GM23338 (cell line): ENCODE measurements at regions not wholly inside any gene's neighbourhood (a gene's known extent, or its start where the extent isn't known, plus 50 kb on each side); places are given as distances from the start of the nearest gene placed in this dataset.

Experiments
- ATAC-seq: fragments of 200-7000 bp; cut with Tn5 transposase; 3 replicates; pipeline ENCODE4 v1.9.1; 2020
- DNase-seq: peaks from one replicate; pipeline ENCODE4 v3.0.0-alpha.2; 2015; ENCODE audit warnings: low spot score
- H2AFZ ChIP-seq: fragments of 200-600 bp; sonication (generic); 2 replicates; pipeline ENCODE4 v1.8.0; 2016; ENCODE audit warnings: antibody characterized with exemption, mild to moderate bottlenecking, moderate library complexity
- H3F3A ChIP-seq: fragments of 200-600 bp; sonication (generic); replicated peaks from 2 replicates; pipeline ENCODE4 v1.8.0; 2017; ENCODE audit warnings: antibody characterized with exemption, mixed run types, low read depth
- H3K27ac ChIP-seq: fragments of 200-600 bp; sonication (generic); 2 replicates; pipeline ENCODE4 v1.6.1; 2016; ENCODE audit warnings: low read depth
- H3K27me3 ChIP-seq: fragments of 200-600 bp; sonication (generic); 2 replicates; pipeline ENCODE4 v1.8.0; 2016; ENCODE audit warnings: mild to moderate bottlenecking, mixed run types, moderate library complexity; ENCODE audit not compliant: insufficient read depth
- H3K36me3 ChIP-seq: fragments of 200-600 bp; sonication (generic); 2 replicates; pipeline ENCODE4 v1.8.0; 2016; ENCODE audit warnings: mild to moderate bottlenecking; ENCODE audit not compliant: insufficient read depth
- H3K4me1 ChIP-seq: fragments of 200-600 bp; sonication (generic); 2 replicates; pipeline ENCODE4 v1.8.0; 2016; ENCODE audit warnings: mild to moderate bottlenecking, moderate library complexity; ENCODE audit not compliant: insufficient read depth
- H3K4me2 ChIP-seq: fragments of 200-600 bp; sonication (generic); 2 replicates; pipeline ENCODE4 v1.7.1; 2017; ENCODE audit warnings: mixed run types
- H3K4me3 ChIP-seq: fragments of 200-600 bp; sonication (generic); 2 replicates; pipeline ENCODE4 v1.6.1; 2016; ENCODE audit warnings: mixed run types
- H3K79me2 ChIP-seq: fragments of 200-600 bp; sonication (generic); replicated peaks from 2 replicates; pipeline ENCODE4 v1.8.0; 2017; ENCODE audit warnings: mild to moderate bottlenecking; ENCODE audit not compliant: insufficient read depth
- H3K9me2 ChIP-seq: fragments of 200-600 bp; sonication (generic); 2 replicates; pipeline ENCODE4 v1.8.0; 2017; ENCODE audit not compliant: insufficient read depth
- H4K20me1 ChIP-seq: fragments of 200-600 bp; sonication (generic); replicated peaks from 2 replicates; pipeline ENCODE4 v1.8.0; 2017; ENCODE audit warnings: mild to moderate bottlenecking; ENCODE audit not compliant: insufficient read depth
- H3K27ac Mint-ChIP-seq: 2 replicates; pipeline ENCODE4 v1.8.0; 2020; ENCODE audit warnings: inconsistent platforms, mild to moderate bottlenecking, moderate library complexity, mixed read lengths
- H3K27me3 Mint-ChIP-seq: 3 replicates; pipeline ENCODE4 v1.8.0; 2022; ENCODE audit warnings: low read depth, mild to moderate bottlenecking, moderate library complexity, mixed read lengths, inconsistent platforms; ENCODE audit not compliant: insufficient read depth, poor library complexity
- H3K36me3 Mint-ChIP-seq: 3 replicates; pipeline ENCODE4 v1.8.0; 2021; ENCODE audit warnings: low read depth, mild to moderate bottlenecking, inconsistent platforms, moderate library complexity, mixed read lengths
- H3K4me1 Mint-ChIP-seq: 3 replicates; pipeline ENCODE4 v1.8.0; 2020; ENCODE audit warnings: mild to moderate bottlenecking, inconsistent platforms, mixed read lengths
- H3K4me3 Mint-ChIP-seq: 3 replicates; pipeline ENCODE4 v1.8.0; 2021; ENCODE audit warnings: moderate library complexity, mild to moderate bottlenecking, inconsistent platforms, mixed read lengths
- H3K9me3 Mint-ChIP-seq: 3 replicates; pipeline ENCODE4 v1.8.0; 2020; ENCODE audit warnings: moderate library complexity, mild to moderate bottlenecking, inconsistent platforms, mixed read lengths
- CREB1 ChIP-seq: fragments of 250-450 bp; sonication (Bioruptor Pico); IDR thresholded peaks from 2 replicates; pipeline ENCODE4 v1.5.0; 2020; ENCODE audit warnings: low read depth, mild to moderate bottlenecking, moderate library complexity
- EZH2 ChIP-seq: fragments of 200-600 bp; sonication (generic); IDR thresholded peaks from one replicate; pipeline ENCODE4 v1.8.0; 2017; ENCODE audit warnings: antibody characterized with exemption, mild to moderate bottlenecking, low read depth; ENCODE audit not compliant: unreplicated experiment
- EZH2phosphoT487 ChIP-seq: fragments of 200-600 bp; sonication (generic); IDR thresholded peaks from one replicate; pipeline ENCODE4 v1.8.1; 2018; ENCODE audit warnings: antibody characterized with exemption; ENCODE audit not compliant: unreplicated experiment
- JUNB ChIP-seq: IDR thresholded peaks from one replicate; pipeline ENCODE4 v1.6.1; 2016; ENCODE audit warnings: antibody characterized with exemption; ENCODE audit not compliant: unreplicated experiment
- NANOG ChIP-seq: IDR thresholded peaks from 2 replicates; pipeline ENCODE4 v1.6.1; 2016; ENCODE audit warnings: antibody characterized with exemption, borderline replicate concordance
- POLR2AphosphoS5 ChIP-seq: IDR thresholded peaks from 2 replicates; pipeline ENCODE4 v1.6.1; 2016; ENCODE audit warnings: antibody characterized with exemption, low read depth
- STAT1 ChIP-seq: IDR thresholded peaks from one replicate; pipeline ENCODE4 v1.6.1; 2016; ENCODE audit warnings: antibody characterized with exemption; ENCODE audit not compliant: unreplicated experiment
- ZNF114 ChIP-seq: fragments of 250-450 bp; sonication (Bioruptor Pico); IDR thresholded peaks from 2 replicates; pipeline ENCODE4 v1.5.0; 2020; ENCODE audit warnings: mild to moderate bottlenecking, moderate library complexity
- ZNF331 ChIP-seq: fragments of 250-450 bp; sonication (Bioruptor Pico); IDR thresholded peaks from 2 replicates; pipeline ENCODE4 v1.5.0; 2020; ENCODE audit warnings: low read depth, mild to moderate bottlenecking, moderate library complexity
- TF ChIP-seq, protein P1 (sequence below), 2 experiments: fragments of 200-600 bp in 1 of 2; sonication (generic) in 1 of 2; conservative IDR thresholded peaks; 2 replicates each; pipeline versions ENCODE4 v1.5.1 to v1.6.1; 2016 to 2017; ENCODE audit warnings: antibody characterized with exemption in 2 of 2, low read depth in 2 of 2, mild to moderate bottlenecking in 2 of 2, moderate library complexity in 1 of 2
- TF ChIP-seq, protein P2 (sequence below): IDR thresholded peaks from 2 replicates; pipeline ENCODE4 v1.6.1; 2016; ENCODE audit warnings: antibody characterized with exemption
- TF ChIP-seq, protein P3 (sequence below): IDR thresholded peaks from one replicate; pipeline ENCODE4 v1.6.1; 2018; ENCODE audit warnings: antibody characterized with exemption; ENCODE audit not compliant: unreplicated experiment
- TF ChIP-seq, protein P4 (sequence below): fragments of 250-450 bp; sonication (Bioruptor Pico); IDR thresholded peaks from 2 replicates; pipeline ENCODE4 v1.5.0; 2020; ENCODE audit warnings: mild to moderate bottlenecking, moderate library complexity

DNA sequence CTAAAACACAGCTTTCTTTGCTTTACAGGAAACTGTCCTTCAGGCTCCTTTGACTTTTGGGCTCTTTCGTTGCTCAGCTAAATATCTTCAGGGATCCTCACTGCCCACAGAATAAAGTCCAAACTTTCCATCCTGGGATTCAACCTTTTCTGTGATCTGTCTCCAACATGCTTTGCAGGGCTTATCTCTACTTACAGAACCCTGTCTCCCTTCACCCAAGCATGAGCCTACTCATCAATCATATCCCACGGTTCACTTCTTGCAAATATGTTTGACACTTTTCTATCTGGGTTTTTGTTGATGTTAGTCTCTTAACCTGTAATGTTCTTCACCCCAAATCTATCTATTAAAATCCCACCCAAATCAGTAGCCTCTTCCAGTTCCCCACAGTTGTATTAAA is 93.5 kb upstream of the ADRA1D start:
- H3K4me3 ChIP-seq = no peak overlapping the region
- H3K4me1 Mint-ChIP-seq = peaks cover 10% of the 10 kb centered on the region
- no peak overlapping the region for H3K27ac ChIP-seq
- no peak overlapping the region; the same call in 1 of the 2 replicates for H3K4me2 ChIP-seq
- no peaks in the 10 kb centered on the region for H4K20me1 ChIP-seq
- no peak overlapping the region for H3K4me3 Mint-ChIP-seq
- H3K9me3 Mint-ChIP-seq = no peaks in the 10 kb centered on the region
- H3K27me3 Mint-ChIP-seq = no peaks in the 10 kb centered on the region
- no peaks in the 10 kb centered on the region for H3K36me3 ChIP-seq
- DNase-seq (no peak), ATAC-seq (no peak)
- peak overlapping the region; percentile 91 for H2AFZ ChIP-seq
- H3K27ac Mint-ChIP-seq = no peak overlapping the region
- peaks cover 14% of the 10 kb centered on the region for H3K4me1 ChIP-seq
- no peaks in the 10 kb centered on the region for H3K79me2 ChIP-seq
- H3K9me2 ChIP-seq = no peaks in the 10 kb centered on the region; the same call in 1 of the 2 replicates
- H3K27me3 ChIP-seq = no peaks in the 10 kb centered on the region
- no peak for TF ChIP-seq NANOG
- TF ChIP-seq, protein P1, sequence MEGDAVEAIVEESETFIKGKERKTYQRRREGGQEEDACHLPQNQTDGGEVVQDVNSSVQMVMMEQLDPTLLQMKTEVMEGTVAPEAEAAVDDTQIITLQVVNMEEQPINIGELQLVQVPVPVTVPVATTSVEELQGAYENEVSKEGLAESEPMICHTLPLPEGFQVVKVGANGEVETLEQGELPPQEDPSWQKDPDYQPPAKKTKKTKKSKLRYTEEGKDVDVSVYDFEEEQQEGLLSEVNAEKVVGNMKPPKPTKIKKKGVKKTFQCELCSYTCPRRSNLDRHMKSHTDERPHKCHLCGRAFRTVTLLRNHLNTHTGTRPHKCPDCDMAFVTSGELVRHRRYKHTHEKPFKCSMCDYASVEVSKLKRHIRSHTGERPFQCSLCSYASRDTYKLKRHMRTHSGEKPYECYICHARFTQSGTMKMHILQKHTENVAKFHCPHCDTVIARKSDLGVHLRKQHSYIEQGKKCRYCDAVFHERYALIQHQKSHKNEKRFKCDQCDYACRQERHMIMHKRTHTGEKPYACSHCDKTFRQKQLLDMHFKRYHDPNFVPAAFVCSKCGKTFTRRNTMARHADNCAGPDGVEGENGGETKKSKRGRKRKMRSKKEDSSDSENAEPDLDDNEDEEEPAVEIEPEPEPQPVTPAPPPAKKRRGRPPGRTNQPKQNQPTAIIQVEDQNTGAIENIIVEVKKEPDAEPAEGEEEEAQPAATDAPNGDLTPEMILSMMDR (conservative IDR thresholded peaks at IDR 0.05; ENCODE audit: low read depth in 2 of 2) = no peak
- no peak for TF ChIP-seq ZNF331 (CRISPR knock-in tag)
- no peak for TF ChIP-seq POLR2AphosphoS5
- no peak for TF ChIP-seq CREB1 (CRISPR knock-in tag)
- no peak for TF ChIP-seq JUNB
- TF ChIP-seq, protein P2, sequence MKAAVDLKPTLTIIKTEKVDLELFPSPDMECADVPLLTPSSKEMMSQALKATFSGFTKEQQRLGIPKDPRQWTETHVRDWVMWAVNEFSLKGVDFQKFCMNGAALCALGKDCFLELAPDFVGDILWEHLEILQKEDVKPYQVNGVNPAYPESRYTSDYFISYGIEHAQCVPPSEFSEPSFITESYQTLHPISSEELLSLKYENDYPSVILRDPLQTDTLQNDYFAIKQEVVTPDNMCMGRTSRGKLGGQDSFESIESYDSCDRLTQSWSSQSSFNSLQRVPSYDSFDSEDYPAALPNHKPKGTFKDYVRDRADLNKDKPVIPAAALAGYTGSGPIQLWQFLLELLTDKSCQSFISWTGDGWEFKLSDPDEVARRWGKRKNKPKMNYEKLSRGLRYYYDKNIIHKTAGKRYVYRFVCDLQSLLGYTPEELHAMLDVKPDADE = no peak
- TF ChIP-seq, protein P3, sequence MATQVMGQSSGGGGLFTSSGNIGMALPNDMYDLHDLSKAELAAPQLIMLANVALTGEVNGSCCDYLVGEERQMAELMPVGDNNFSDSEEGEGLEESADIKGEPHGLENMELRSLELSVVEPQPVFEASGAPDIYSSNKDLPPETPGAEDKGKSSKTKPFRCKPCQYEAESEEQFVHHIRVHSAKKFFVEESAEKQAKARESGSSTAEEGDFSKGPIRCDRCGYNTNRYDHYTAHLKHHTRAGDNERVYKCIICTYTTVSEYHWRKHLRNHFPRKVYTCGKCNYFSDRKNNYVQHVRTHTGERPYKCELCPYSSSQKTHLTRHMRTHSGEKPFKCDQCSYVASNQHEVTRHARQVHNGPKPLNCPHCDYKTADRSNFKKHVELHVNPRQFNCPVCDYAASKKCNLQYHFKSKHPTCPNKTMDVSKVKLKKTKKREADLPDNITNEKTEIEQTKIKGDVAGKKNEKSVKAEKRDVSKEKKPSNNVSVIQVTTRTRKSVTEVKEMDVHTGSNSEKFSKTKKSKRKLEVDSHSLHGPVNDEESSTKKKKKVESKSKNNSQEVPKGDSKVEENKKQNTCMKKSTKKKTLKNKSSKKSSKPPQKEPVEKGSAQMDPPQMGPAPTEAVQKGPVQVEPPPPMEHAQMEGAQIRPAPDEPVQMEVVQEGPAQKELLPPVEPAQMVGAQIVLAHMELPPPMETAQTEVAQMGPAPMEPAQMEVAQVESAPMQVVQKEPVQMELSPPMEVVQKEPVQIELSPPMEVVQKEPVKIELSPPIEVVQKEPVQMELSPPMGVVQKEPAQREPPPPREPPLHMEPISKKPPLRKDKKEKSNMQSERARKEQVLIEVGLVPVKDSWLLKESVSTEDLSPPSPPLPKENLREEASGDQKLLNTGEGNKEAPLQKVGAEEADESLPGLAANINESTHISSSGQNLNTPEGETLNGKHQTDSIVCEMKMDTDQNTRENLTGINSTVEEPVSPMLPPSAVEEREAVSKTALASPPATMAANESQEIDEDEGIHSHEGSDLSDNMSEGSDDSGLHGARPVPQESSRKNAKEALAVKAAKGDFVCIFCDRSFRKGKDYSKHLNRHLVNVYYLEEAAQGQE = no peak
- no peak for TF ChIP-seq ZNF114 (CRISPR knock-in tag)
- no peak for TF ChIP-seq EZH2phosphoT487
- TF ChIP-seq, protein P4, sequence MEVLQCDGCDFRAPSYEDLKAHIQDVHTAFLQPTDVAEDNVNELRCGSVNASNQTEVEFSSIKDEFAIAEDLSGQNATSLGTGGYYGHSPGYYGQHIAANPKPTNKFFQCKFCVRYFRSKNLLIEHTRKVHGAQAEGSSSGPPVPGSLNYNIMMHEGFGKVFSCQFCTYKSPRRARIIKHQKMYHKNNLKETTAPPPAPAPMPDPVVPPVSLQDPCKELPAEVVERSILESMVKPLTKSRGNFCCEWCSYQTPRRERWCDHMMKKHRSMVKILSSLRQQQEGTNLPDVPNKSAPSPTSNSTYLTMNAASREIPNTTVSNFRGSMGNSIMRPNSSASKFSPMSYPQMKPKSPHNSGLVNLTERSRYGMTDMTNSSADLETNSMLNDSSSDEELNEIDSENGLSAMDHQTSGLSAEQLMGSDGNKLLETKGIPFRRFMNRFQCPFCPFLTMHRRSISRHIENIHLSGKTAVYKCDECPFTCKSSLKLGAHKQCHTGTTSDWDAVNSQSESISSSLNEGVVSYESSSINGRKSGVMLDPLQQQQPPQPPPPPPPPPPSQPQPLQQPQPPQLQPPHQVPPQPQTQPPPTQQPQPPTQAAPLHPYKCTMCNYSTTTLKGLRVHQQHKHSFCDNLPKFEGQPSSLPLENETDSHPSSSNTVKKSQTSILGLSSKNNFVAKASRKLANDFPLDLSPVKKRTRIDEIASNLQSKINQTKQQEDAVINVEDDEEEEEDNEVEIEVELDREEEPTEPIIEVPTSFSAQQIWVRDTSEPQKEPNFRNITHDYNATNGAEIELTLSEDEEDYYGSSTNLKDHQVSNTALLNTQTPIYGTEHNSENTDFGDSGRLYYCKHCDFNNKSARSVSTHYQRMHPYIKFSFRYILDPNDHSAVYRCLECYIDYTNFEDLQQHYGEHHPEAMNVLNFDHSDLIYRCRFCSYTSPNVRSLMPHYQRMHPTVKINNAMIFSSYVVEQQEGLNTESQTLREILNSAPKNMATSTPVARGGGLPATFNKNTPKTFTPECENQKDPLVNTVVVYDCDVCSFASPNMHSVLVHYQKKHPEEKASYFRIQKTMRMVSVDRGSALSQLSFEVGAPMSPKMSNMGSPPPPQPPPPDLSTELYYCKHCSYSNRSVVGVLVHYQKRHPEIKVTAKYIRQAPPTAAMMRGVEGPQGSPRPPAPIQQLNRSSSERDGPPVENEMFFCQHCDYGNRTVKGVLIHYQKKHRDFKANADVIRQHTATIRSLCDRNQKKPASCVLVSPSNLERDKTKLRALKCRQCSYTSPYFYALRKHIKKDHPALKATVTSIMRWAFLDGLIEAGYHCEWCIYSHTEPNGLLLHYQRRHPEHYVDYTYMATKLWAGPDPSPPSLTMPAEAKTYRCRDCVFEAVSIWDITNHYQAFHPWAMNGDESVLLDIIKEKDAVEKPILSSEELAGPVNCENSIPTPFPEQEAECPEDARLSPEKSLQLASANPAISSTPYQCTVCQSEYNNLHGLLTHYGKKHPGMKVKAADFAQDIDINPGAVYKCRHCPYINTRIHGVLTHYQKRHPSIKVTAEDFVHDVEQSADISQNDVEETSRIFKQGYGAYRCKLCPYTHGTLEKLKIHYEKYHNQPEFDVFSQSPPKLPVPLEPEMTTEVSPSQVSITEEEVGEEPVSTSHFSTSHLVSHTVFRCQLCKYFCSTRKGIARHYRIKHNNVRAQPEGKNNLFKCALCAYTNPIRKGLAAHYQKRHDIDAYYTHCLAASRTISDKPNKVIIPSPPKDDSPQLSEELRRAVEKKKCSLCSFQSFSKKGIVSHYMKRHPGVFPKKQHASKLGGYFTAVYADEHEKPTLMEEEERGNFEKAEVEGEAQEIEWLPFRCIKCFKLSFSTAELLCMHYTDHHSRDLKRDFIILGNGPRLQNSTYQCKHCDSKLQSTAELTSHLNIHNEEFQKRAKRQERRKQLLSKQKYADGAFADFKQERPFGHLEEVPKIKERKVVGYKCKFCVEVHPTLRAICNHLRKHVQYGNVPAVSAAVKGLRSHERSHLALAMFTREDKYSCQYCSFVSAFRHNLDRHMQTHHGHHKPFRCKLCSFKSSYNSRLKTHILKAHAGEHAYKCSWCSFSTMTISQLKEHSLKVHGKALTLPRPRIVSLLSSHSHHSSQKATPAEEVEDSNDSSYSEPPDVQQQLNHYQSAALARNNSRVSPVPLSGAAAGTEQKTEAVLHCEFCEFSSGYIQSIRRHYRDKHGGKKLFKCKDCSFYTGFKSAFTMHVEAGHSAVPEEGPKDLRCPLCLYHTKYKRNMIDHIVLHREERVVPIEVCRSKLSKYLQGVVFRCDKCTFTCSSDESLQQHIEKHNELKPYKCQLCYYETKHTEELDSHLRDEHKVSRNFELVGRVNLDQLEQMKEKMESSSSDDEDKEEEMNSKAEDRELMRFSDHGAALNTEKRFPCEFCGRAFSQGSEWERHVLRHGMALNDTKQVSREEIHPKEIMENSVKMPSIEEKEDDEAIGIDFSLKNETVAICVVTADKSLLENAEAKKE (CRISPR knock-in tag) = no peak
- TF ChIP-seq STAT1 = no peak
- no peak for TF ChIP-seq EZH2
- no peaks in the 10 kb centered on the region for H3K36me3 Mint-ChIP-seq
- no peaks in the 10 kb centered on the region for H3F3A ChIP-seq
